K562 (cell line): ENCODE measurements at regions not wholly inside any gene's neighbourhood (a gene's known extent, or its start where the extent isn't known, plus 50 kb on each side); places are given as distances from the start of the nearest gene placed in this dataset.

Source experiments
- BCOR ChIP-seq: fragments of 450-650 bp; IDR thresholded peaks from 2 replicates; pipeline ENCODE4 v1.6.1; 2016
- ESRRA ChIP-seq: fragments of 450-650 bp; IDR thresholded peaks from 2 replicates; pipeline ENCODE4 v1.6.1; 2014; ENCODE audit warnings: low read depth, mild to moderate bottlenecking, moderate library complexity, borderline replicate concordance
- FOXJ2 ChIP-seq: fragments of 200-800 bp; sonication (Bioruptor generic); IDR thresholded peaks from 2 replicates; pipeline ENCODE4 v1.6.1; 2016; ENCODE audit warnings: missing genetic modification characterization, missing compliant biosample characterization
- GTF3C2 ChIP-seq: IDR thresholded peaks from 3 replicates; pipeline ENCODE4 v1.6.1; 2011; ENCODE audit warnings: borderline replicate concordance, mild to moderate bottlenecking, moderate library complexity; ENCODE audit not compliant: insufficient read length; ENCODE audit errors: extremely low read depth
- HNRNPL ChIP-seq: fragments of 200-400 bp; formaldehyde crosslinking; IDR thresholded peaks from 2 replicates; pipeline ENCODE4 v1.6.1; 2017; ENCODE audit warnings: low read depth, mild to moderate bottlenecking, low read length
- LEF1 ChIP-seq: fragments of 450-650 bp; IDR thresholded peaks from 2 replicates; pipeline ENCODE4 v1.6.1; 2016; ENCODE audit warnings: mild to moderate bottlenecking
- MYNN ChIP-seq, 2 experiments: sonication (generic); formaldehyde crosslinking in 1 of 2; IDR thresholded peaks; 2 replicates each; pipeline versions ENCODE4 v1.5.0 to v1.6.1; 2016 to 2020; ENCODE audit warnings: antibody characterized with exemption in 1 of 2, missing genetic modification reagents in 1 of 2
- PBX2 ChIP-seq, 2 experiments: IDR thresholded peaks in 1 of 2; conservative IDR thresholded peaks in 1 of 2; 2 replicates each; pipeline ENCODE4 v1.6.1; 2016; ENCODE audit warnings: low read depth in 2 of 2, mild to moderate bottlenecking in 1 of 2, missing compliant biosample characterization in 1 of 2, missing genetic modification characterization in 1 of 2, moderate library complexity in 1 of 2
- PREB ChIP-seq: sonication (generic); formaldehyde crosslinking; IDR thresholded peaks from 2 replicates; pipeline ENCODE4 v1.8.1; 2023; ENCODE audit warnings: mild to moderate bottlenecking, missing genetic modification reagents
- TEAD4 ChIP-seq, 2 experiments: sonication (generic) in 1 of 2; formaldehyde crosslinking in 1 of 2; IDR thresholded peaks; 2 replicates each; pipeline versions ENCODE4 v1.6.1 to v1.8.0; 2012 to 2022; ENCODE audit warnings: borderline replicate concordance in 1 of 2, inconsistent platforms in 1 of 2, low read length in 1 of 2, mild to moderate bottlenecking in 1 of 2, missing genetic modification reagents in 1 of 2
- ZFX ChIP-seq: sonication (generic); formaldehyde crosslinking; IDR thresholded peaks from 2 replicates; pipeline ENCODE4 v1.8.0; 2022; ENCODE audit warnings: mild to moderate bottlenecking, missing genetic modification reagents, moderate library complexity
- TF ChIP-seq, protein P1 (sequence below): fragments of 450-650 bp; formaldehyde crosslinking; conservative IDR thresholded peaks from 2 replicates; pipeline ENCODE4 v1.4.0; 2022; ENCODE audit warnings: mild to moderate bottlenecking, missing genetic modification characterization
- TF ChIP-seq, protein P2 (sequence below): sonication (generic); formaldehyde crosslinking; IDR thresholded peaks from 2 replicates; pipeline ENCODE4 v1.8.1; 2023; ENCODE audit warnings: missing genetic modification reagents, mild to moderate bottlenecking, borderline replicate concordance

DNA sequence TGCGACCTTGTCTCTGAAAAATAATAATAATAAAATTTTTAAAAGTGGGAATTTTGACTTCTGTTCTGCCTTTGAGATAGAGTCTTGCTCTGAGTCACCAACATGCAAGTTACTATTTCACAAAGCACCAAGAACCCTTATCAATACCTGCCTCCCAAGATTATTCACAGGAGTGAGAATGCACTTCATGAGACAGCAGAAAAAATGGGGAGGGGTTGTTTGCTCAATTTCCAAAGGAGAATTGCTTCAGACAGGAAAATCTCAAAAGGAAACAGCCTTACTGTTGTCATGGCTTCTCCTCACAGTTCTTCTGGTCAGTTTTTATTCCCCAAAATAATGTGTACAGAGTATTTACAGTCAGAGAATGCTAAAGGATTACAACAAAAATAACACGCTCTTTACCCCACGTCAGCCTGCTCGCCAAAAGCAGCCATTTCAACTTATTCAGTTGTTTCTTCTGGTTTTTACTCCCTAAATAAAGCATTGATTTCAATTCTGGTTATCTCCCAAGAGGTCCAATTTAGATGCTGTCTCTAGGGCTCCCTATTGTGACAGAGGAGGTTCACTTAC is 89.0 kb downstream of the PPCDC start (continued):
- TF ChIP-seq, protein P1, sequence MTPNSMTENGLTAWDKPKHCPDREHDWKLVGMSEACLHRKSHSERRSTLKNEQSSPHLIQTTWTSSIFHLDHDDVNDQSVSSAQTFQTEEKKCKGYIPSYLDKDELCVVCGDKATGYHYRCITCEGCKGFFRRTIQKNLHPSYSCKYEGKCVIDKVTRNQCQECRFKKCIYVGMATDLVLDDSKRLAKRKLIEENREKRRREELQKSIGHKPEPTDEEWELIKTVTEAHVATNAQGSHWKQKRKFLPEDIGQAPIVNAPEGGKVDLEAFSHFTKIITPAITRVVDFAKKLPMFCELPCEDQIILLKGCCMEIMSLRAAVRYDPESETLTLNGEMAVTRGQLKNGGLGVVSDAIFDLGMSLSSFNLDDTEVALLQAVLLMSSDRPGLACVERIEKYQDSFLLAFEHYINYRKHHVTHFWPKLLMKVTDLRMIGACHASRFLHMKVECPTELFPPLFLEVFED (CRISPR knock-in tag), result no peak
- TF ChIP-seq TEAD4 (IDR thresholded peaks at IDR 0.05; ENCODE audit: low read length) (peak; percentile 71), TEAD4 (CRISPR knock-in tag; IDR thresholded peaks at IDR 0.05; ENCODE audit: borderline replicate concordance) (no peak), HNRNPL (no peak), PREB (no peak), ZFX (CRISPR knock-in tag) (no peak), FOXJ2 (tag) (no peak), LEF1 (peak; percentile 76; the same call in 1 of the 2 replicates), MYNN (IDR thresholded peaks at IDR 0.05) (no peak), MYNN (CRISPR knock-in tag; IDR thresholded peaks at IDR 0.05) (no peak), BCOR (no peak), GTF3C2 (no peak), PBX2 (CRISPR knock-in tag; IDR thresholded peaks at IDR 0.05; ENCODE audit: low read depth) (no peak), PBX2 (tag; conservative IDR thresholded peaks at IDR 0.05; ENCODE audit: low read depth) (0 out of 2 replicates have a peak, but pooled peaks have one; percentile 5), ESRRA (no peak)
- TF ChIP-seq, protein P2, sequence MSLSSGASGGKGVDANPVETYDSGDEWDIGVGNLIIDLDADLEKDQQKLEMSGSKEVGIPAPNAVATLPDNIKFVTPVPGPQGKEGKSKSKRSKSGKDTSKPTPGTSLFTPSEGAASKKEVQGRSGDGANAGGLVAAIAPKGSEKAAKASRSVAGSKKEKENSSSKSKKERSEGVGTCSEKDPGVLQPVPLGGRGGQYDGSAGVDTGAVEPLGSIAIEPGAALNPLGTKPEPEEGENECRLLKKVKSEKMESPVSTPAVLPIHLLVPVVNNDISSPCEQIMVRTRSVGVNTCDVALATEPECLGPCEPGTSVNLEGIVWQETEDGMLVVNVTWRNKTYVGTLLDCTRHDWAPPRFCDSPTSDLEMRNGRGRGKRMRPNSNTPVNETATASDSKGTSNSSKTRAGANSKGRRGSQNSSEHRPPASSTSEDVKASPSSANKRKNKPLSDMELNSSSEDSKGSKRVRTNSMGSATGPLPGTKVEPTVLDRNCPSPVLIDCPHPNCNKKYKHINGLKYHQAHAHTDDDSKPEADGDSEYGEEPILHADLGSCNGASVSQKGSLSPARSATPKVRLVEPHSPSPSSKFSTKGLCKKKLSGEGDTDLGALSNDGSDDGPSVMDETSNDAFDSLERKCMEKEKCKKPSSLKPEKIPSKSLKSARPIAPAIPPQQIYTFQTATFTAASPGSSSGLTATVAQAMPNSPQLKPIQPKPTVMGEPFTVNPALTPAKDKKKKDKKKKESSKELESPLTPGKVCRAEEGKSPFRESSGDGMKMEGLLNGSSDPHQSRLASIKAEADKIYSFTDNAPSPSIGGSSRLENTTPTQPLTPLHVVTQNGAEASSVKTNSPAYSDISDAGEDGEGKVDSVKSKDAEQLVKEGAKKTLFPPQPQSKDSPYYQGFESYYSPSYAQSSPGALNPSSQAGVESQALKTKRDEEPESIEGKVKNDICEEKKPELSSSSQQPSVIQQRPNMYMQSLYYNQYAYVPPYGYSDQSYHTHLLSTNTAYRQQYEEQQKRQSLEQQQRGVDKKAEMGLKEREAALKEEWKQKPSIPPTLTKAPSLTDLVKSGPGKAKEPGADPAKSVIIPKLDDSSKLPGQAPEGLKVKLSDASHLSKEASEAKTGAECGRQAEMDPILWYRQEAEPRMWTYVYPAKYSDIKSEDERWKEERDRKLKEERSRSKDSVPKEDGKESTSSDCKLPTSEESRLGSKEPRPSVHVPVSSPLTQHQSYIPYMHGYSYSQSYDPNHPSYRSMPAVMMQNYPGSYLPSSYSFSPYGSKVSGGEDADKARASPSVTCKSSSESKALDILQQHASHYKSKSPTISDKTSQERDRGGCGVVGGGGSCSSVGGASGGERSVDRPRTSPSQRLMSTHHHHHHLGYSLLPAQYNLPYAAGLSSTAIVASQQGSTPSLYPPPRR, result no peak
